ENCODE measurements at regions not wholly inside any gene's neighbourhood (a gene's known extent, or its start where the extent isn't known, plus 50 kb on each side); places are given as distances from the start of the nearest gene placed in this dataset.
"Not testable (repeated sequence)": the region's sequence is repeated elsewhere in the genome, so short reads cannot be mapped to it uniquely, and the experiment has no call there.

DNA sequence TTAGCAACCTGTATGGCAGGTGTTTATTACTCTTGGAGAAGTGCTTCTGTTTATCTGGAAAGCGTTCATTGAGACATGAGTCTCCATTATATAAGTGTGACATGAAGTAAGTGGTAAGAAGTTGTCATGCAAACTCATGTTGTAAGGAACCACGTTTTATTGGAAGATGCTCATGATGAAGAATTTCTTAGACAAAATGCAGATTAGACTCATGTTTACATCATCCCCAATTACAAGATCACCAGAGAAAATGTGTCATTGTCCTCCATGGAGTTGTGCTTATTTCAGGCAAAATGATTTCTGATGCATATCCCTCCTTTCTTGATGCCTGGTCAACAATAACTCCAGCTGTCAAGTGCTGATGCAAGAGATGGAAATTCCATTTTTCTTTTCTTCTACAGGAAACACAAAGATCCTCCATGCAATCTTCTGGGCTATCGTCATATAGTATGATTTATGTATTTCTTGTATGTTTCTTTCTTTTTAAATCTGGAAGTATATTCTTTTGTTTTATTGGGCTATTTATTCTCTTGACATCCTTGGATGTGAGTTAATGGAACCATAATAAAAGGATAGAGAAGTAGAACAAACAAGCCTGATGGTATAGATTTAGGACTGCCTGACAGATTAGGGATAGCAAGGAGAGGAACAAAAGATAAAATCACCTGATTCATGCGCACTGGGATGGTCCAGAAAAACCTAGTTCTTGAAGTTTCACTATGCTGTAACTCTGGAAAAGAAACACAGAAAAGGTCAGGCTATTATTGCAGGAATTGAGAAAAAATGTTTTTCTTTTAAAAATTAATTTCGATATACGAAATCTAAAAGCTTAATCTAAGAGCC is 50.7 kb upstream of the DIAPH3 start:
- no peaks in the 10 kb centered on the region for H3K27me3 ChIP-seq (ENCODE audit: control insufficient read depth in 1 of 2, insufficient read depth in 2 of 2, low read length in 2 of 2)
- no peak overlapping the region for H3K4me3 ChIP-seq (ENCODE audit: low read depth in 1 of 2, low read length in 2 of 2)
- no peaks in the 10 kb centered on the region for H3K9me3 ChIP-seq (ENCODE audit: control insufficient read depth in 2 of 2, insufficient read depth in 1 of 2, low read depth in 1 of 2, low read length in 1 of 2)
- H3K4me1 ChIP-seq (ENCODE audit: control insufficient read depth in 2 of 2, insufficient read depth in 2 of 2, low read length in 1 of 2): no peaks in the 10 kb centered on the region
- H3K36me3 ChIP-seq (ENCODE audit: control insufficient read depth in 2 of 2, insufficient read depth in 2 of 2, low read length in 1 of 2): no peaks in the 10 kb centered on the region
- WGBS, 2 donors: 74 to 77% methylated on average over 6 of the region's 6 CpGs
- H3K27ac ChIP-seq (ENCODE audit: low read depth in 2 of 2, low read length in 1 of 2): no peak overlapping the region

DNA sequence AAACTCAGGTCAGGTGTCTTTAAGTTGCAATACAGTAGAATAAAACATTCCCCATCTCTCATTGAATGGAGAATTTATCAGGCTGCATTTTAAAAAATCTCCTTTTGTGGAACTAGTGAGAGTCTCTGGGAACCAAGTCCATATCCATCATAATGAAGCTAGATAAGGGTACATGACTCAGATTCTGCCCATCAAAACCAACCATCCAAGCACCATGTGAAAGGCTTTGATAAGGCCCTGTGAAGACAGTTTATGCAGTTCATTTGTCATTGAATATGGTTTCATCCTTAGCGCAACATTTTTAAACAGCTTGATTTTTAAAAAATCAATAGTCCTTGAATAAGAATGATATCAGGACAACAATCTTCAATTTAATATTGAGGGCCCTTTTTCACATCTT is 56.3 kb upstream of the DIAPH3 start:
- H3K27ac ChIP-seq (ENCODE audit: low read depth in 2 of 2, low read length in 1 of 2): no peak overlapping the region
- H3K27me3 ChIP-seq (ENCODE audit: control insufficient read depth in 1 of 2, insufficient read depth in 2 of 2, low read length in 2 of 2): no peaks in the 10 kb centered on the region
- H3K9me3 ChIP-seq (ENCODE audit: control insufficient read depth in 2 of 2, insufficient read depth in 1 of 2, low read depth in 1 of 2, low read length in 1 of 2): no peaks in the 10 kb centered on the region
- 88 to 99% methylated on average over 1 of the region's 1 CpG for WGBS, 2 donors
- no peaks in the 10 kb centered on the region for H3K4me1 ChIP-seq (ENCODE audit: control insufficient read depth in 2 of 2, insufficient read depth in 2 of 2, low read length in 1 of 2)
- no peak overlapping the region for H3K4me3 ChIP-seq (ENCODE audit: low read depth in 1 of 2, low read length in 2 of 2)
- no peaks in the 10 kb centered on the region for H3K36me3 ChIP-seq (ENCODE audit: control insufficient read depth in 2 of 2, insufficient read depth in 2 of 2, low read length in 1 of 2)

DNA sequence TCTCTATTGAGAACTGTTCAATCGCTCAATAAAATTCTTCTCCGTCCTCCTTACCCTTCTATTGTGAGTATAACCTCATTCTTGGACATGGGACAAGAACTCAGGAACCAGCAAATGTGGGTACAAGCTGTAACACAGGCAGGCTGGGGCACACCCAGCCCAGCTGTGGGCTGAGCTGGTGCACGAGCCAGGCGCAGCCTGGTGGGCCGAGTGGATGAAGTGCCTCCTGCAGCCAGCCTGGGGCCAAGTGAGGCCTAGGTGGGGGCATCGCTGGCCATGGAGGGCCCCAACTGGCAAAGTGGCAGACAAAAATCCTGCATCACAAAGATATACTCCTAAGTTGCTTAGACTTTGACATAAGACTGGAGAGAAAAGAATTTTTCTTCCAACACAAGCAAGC is 57.9 kb upstream of the DIAPH3 start:
- no peaks in the 10 kb centered on the region for H3K4me1 ChIP-seq (ENCODE audit: control insufficient read depth in 2 of 2, insufficient read depth in 2 of 2, low read length in 1 of 2)
- H3K4me3 ChIP-seq (ENCODE audit: low read depth in 1 of 2, low read length in 2 of 2): no peak overlapping the region
- WGBS, 2 donors: 44 to 71% methylated on average over 6 of the region's 6 CpGs
- no peaks in the 10 kb centered on the region for H3K36me3 ChIP-seq (ENCODE audit: control insufficient read depth in 2 of 2, insufficient read depth in 2 of 2, low read length in 1 of 2)
- no peak overlapping the region for H3K27ac ChIP-seq (ENCODE audit: low read depth in 2 of 2, low read length in 1 of 2)
- no peaks in the 10 kb centered on the region for H3K27me3 ChIP-seq (ENCODE audit: control insufficient read depth in 1 of 2, insufficient read depth in 2 of 2, low read length in 2 of 2)
- no peaks in the 10 kb centered on the region for H3K9me3 ChIP-seq (ENCODE audit: control insufficient read depth in 2 of 2, insufficient read depth in 1 of 2, low read depth in 1 of 2, low read length in 1 of 2)

DNA sequence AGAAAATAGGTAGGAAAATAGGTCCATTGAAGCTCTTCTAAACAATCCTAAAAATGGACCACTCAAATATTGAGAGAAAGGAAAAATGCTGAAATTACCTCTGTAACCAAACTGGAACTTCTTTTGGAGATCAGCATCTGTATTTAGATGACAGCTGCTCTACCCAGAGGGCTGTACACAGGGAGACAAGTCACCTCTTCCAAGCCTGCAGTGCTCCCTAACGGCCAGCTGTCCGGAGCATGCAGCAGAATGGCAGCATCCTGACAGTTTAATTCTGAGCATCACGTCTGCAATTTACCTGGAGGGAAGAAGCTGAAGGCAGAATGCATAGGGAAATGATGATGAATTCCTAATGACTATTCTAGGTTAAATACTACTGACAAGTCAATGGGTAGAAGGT is 62.8 kb upstream of the DIAPH3 start:
- no peak overlapping the region for H3K4me3 ChIP-seq (ENCODE audit: low read depth in 1 of 2, low read length in 2 of 2)
- no peak overlapping the region for H3K27ac ChIP-seq (ENCODE audit: low read depth in 2 of 2, low read length in 1 of 2)
- H3K9me3 ChIP-seq (ENCODE audit: control insufficient read depth in 2 of 2, insufficient read depth in 1 of 2, low read depth in 1 of 2, low read length in 1 of 2): no peaks in the 10 kb centered on the region
- H3K36me3 ChIP-seq (ENCODE audit: control insufficient read depth in 2 of 2, insufficient read depth in 2 of 2, low read length in 1 of 2): no peaks in the 10 kb centered on the region
- H3K27me3 ChIP-seq (ENCODE audit: control insufficient read depth in 1 of 2, insufficient read depth in 2 of 2, low read length in 2 of 2): peaks cover 0 to 2% of the 10 kb centered on the region in 2 donors
- 33 to 53% methylated on average over 3 of the region's 3 CpGs for WGBS, 2 donors
- no peaks in the 10 kb centered on the region for H3K4me1 ChIP-seq (ENCODE audit: control insufficient read depth in 2 of 2, insufficient read depth in 2 of 2, low read length in 1 of 2)

DNA sequence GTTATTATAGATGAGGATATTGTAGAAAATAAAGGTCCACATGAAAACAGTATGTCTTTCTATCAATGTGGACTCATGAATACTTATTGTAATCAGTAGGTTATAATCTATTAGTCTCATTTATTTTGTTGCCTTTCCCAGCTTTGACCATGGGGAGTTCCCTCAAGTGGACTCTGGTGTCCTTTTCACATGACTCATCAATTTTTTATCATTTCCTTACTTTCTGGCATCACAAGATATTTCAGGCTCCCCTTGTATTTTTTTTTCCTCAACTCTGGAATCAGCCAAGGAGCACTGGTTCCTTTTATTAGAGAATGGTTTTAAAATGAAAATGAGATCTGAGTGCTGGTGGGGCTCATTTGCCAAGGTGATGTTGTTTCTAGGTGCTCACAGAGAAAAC is 63.4 kb upstream of the DIAPH3 start:
- Histone ChIP-seq H3K27me3 (ENCODE audit: control insufficient read depth in 1 of 2, insufficient read depth in 2 of 2, low read length in 2 of 2) (peaks cover 0 to 2% of the 10 kb centered on the region in 2 donors), H3K4me3 (ENCODE audit: low read depth in 1 of 2, low read length in 2 of 2) (no peak overlapping the region), H3K4me1 (ENCODE audit: control insufficient read depth in 2 of 2, insufficient read depth in 2 of 2, low read length in 1 of 2) (no peaks in the 10 kb centered on the region), H3K36me3 (ENCODE audit: control insufficient read depth in 2 of 2, insufficient read depth in 2 of 2, low read length in 1 of 2) (no peaks in the 10 kb centered on the region), H3K9me3 (ENCODE audit: control insufficient read depth in 2 of 2, insufficient read depth in 1 of 2, low read depth in 1 of 2, low read length in 1 of 2) (no peaks in the 10 kb centered on the region), H3K27ac (ENCODE audit: low read depth in 2 of 2, low read length in 1 of 2) (no peak overlapping the region)

DNA sequence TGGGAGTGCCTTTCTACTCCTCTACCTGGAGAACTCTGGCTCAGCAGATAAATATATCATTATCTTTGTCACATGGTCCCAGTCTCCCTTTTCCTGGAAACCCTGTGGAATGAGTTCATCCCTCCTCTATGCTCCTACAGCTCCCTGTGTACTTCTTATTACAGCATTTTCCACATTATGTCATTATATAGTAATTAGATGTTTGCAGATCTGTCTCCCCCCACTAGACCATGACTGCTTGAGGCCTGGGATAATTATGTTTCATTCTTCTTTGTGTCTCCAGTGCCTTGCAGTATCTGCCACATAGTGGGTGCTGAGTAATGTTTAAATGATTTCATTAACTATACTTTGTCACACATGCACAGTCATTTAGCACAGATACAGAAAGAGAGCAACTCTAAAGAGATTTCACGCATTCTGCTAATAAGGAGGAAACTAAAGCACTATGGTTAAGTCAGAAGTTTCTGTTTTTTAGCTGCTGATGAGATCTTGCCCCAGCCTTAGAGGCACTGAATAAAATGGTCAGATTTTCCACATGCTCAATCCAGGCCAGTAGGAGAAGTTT is 66.1 kb upstream of the DIAPH3 start:
- Histone ChIP-seq H3K4me3 (ENCODE audit: low read depth in 1 of 2, low read length in 2 of 2) (no peak overlapping the region), H3K36me3 (ENCODE audit: control insufficient read depth in 2 of 2, insufficient read depth in 2 of 2, low read length in 1 of 2) (no peaks in the 10 kb centered on the region), H3K9me3 (ENCODE audit: control insufficient read depth in 2 of 2, insufficient read depth in 1 of 2, low read depth in 1 of 2, low read length in 1 of 2) (no peaks in the 10 kb centered on the region), H3K4me1 (ENCODE audit: control insufficient read depth in 2 of 2, insufficient read depth in 2 of 2, low read length in 1 of 2) (no peaks in the 10 kb centered on the region), H3K27me3 (ENCODE audit: control insufficient read depth in 1 of 2, insufficient read depth in 2 of 2, low read length in 2 of 2) (peaks cover 0 to 2% of the 10 kb centered on the region in 2 donors), H3K27ac (ENCODE audit: low read depth in 2 of 2, low read length in 1 of 2) (no peak overlapping the region)
- WGBS, 2 donors: 74 to 88% methylated on average over 1 of the region's 1 CpG

DNA sequence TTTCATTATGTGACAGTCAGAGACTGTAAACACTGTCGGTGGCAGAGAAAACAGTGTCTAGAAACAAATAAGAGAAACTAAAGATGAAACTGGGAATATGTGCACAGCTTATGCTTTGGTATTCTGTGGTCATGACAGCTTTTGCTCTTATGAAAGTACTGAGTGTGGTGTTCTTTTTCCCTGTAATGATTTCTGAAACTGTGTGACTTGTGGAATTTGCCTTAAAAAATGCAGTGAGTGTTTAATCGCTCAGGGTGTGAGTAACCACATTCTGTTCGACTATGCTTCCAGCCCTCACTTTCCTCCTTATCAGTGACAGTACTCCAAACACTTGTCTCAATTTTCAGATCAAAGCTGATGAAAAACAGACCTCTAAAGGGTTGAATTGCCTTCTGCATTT is 66.9 kb upstream of the DIAPH3 start:
- no peaks in the 10 kb centered on the region for H3K4me1 ChIP-seq (ENCODE audit: control insufficient read depth in 2 of 2, insufficient read depth in 2 of 2, low read length in 1 of 2)
- no peaks in the 10 kb centered on the region for H3K36me3 ChIP-seq (ENCODE audit: control insufficient read depth in 2 of 2, insufficient read depth in 2 of 2, low read length in 1 of 2)
- H3K9me3 ChIP-seq (ENCODE audit: control insufficient read depth in 2 of 2, insufficient read depth in 1 of 2, low read depth in 1 of 2, low read length in 1 of 2): no peaks in the 10 kb centered on the region
- 22 to 26% methylated on average over 3 of the region's 3 CpGs for WGBS, 2 donors
- no peak overlapping the region for H3K4me3 ChIP-seq (ENCODE audit: low read depth in 1 of 2, low read length in 2 of 2)
- H3K27me3 ChIP-seq (ENCODE audit: control insufficient read depth in 1 of 2, insufficient read depth in 2 of 2, low read length in 2 of 2): peaks cover 0 to 2% of the 10 kb centered on the region in 2 donors
- no peak overlapping the region for H3K27ac ChIP-seq (ENCODE audit: low read depth in 2 of 2, low read length in 1 of 2)

DNA sequence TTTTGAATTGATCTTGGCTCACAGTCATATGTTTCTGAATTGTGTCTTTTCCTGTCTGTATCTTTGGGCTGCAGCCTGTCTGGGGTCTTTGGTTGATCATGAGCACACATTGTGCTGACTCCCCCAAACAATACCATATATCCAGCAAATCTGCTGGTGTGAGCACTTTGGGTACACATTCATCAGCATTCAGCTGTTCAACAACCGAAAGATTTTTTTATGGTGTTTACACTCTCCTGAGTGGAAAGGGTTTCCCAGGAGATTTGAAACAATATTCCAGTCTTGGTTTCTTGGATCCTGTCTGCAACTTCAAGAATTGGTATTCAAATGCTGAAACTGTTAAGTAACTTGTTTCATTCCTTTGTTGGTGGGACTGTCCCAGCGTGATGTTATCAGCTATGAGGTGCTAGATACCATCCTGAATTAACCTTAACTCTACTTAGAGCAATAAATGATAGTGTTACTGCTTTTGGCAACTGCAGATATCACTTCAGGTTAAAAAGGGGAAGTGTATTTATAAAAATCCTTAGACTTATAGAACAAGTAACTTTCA is 78.4 kb upstream of the DIAPH3 start:
- no peaks in the 10 kb centered on the region for H3K4me1 ChIP-seq (ENCODE audit: control insufficient read depth in 2 of 2, insufficient read depth in 2 of 2, low read length in 1 of 2)
- no peak overlapping the region for H3K4me3 ChIP-seq (ENCODE audit: low read depth in 1 of 2, low read length in 2 of 2)
- no peaks in the 10 kb centered on the region for H3K27me3 ChIP-seq (ENCODE audit: control insufficient read depth in 1 of 2, insufficient read depth in 2 of 2, low read length in 2 of 2)
- no peaks in the 10 kb centered on the region for H3K9me3 ChIP-seq (ENCODE audit: control insufficient read depth in 2 of 2, insufficient read depth in 1 of 2, low read depth in 1 of 2, low read length in 1 of 2)
- 24% methylated on average over 2 of the region's 2 CpGs for WGBS, 2 donors
- H3K27ac ChIP-seq (ENCODE audit: low read depth in 2 of 2, low read length in 1 of 2): no peak overlapping the region
- H3K36me3 ChIP-seq (ENCODE audit: control insufficient read depth in 2 of 2, insufficient read depth in 2 of 2, low read length in 1 of 2): no peaks in the 10 kb centered on the region

DNA sequence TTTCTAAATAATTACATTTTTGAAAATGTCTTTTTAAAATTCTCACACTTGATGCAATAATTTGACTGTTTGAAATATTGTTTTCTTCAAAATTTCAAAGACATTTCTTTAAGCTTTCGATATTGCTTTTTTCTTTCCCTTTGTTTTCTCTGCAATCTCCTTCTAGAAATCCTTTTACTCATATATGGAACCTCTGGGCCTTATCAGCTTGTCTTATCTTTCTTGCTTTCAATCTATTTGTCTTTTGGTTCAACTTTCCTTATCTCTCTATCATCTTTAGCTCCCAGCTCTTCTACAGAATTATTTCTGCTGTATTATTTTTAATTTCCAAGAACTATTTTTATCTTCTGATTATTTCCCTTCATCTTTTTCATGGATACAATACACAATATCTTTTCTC is 80.7 kb upstream of the DIAPH3 start:
- Histone ChIP-seq H3K27ac (ENCODE audit: low read depth in 2 of 2, low read length in 1 of 2) (no peak overlapping the region), H3K36me3 (ENCODE audit: control insufficient read depth in 2 of 2, insufficient read depth in 2 of 2, low read length in 1 of 2) (no peaks in the 10 kb centered on the region), H3K4me3 (ENCODE audit: low read depth in 1 of 2, low read length in 2 of 2) (no peak overlapping the region), H3K4me1 (ENCODE audit: control insufficient read depth in 2 of 2, insufficient read depth in 2 of 2, low read length in 1 of 2) (no peaks in the 10 kb centered on the region), H3K27me3 (ENCODE audit: control insufficient read depth in 1 of 2, insufficient read depth in 2 of 2, low read length in 2 of 2) (no peaks in the 10 kb centered on the region), H3K9me3 (ENCODE audit: control insufficient read depth in 2 of 2, insufficient read depth in 1 of 2, low read depth in 1 of 2, low read length in 1 of 2) (no peaks in the 10 kb centered on the region)
- 74 to 85% methylated on average over 1 of the region's 1 CpG for WGBS, 2 donors

DNA sequence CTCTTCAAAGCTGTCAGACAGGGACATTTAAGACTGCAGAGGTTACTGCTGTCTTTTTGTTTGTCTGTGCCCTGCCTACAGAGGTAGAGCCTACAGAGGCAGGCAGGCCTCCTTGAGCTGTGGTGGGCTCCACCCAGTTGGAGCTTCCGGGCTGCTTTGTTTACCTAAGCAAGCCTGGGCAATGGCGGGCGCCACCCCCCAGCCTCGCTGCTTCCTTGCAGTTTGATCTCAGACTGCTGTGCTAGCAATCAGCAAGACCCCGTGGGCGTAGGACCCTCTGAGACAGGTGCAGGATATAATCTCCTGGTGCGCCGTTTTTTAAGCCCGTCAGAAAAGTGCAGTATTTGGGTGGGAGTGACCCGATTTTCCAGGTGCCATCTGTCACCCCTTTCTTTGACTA is 87.7 kb upstream of the DIAPH3 start:
- H3K27ac ChIP-seq (ENCODE audit: low read depth in 2 of 2, low read length in 1 of 2); H3K4me1 ChIP-seq (ENCODE audit: control insufficient read depth in 2 of 2, insufficient read depth in 2 of 2, low read length in 1 of 2); H3K36me3 ChIP-seq (ENCODE audit: control insufficient read depth in 2 of 2, insufficient read depth in 2 of 2, low read length in 1 of 2); H3K27me3 ChIP-seq (ENCODE audit: control insufficient read depth in 1 of 2, insufficient read depth in 2 of 2, low read length in 2 of 2); H3K4me3 ChIP-seq (ENCODE audit: low read depth in 1 of 2, low read length in 2 of 2); H3K9me3 ChIP-seq (ENCODE audit: control insufficient read depth in 2 of 2, insufficient read depth in 1 of 2, low read depth in 1 of 2, low read length in 1 of 2): not testable (repeated sequence)
- 83 to 84% methylated on average over 10 of the region's 10 CpGs for WGBS, 2 donors

Data from esophagus (tissue), 2 donors.